Chondrocyte (in vitro differentiated cells): ENCODE measurements at regions not wholly inside any gene's neighbourhood (a gene's known extent, or its start where the extent isn't known, plus 50 kb on each side); places are given as distances from the start of the nearest gene placed in this dataset.

Source experiments
- DNase-seq: peaks from one replicate; pipeline ENCODE4 v3.0.0; 2021; ENCODE audit warnings: mixed read lengths, low spot score
- H3K27ac Mint-ChIP-seq: one replicate; pipeline ENCODE4 v1.8.0; 2021; ENCODE audit warnings: mild to moderate bottlenecking, moderate library complexity, mixed read lengths; ENCODE audit not compliant: unreplicated experiment
- H3K27me3 Mint-ChIP-seq: 2 replicates; pipeline ENCODE4 v1.8.0; 2021; ENCODE audit warnings: low read depth, mixed read lengths
- H3K36me3 Mint-ChIP-seq: 2 replicates; pipeline ENCODE4 v1.8.0; 2021; ENCODE audit warnings: low read depth, mixed read lengths
- H3K4me1 Mint-ChIP-seq: 2 replicates; pipeline ENCODE4 v1.8.0; 2021; ENCODE audit warnings: low read depth, mild to moderate bottlenecking, mixed read lengths
- H3K4me3 Mint-ChIP-seq: one replicate; pipeline ENCODE4 v1.8.0; 2021; ENCODE audit warnings: mild to moderate bottlenecking, moderate library complexity, mixed read lengths; ENCODE audit not compliant: unreplicated experiment
- H3K9me3 Mint-ChIP-seq: 2 replicates; pipeline ENCODE4 v1.8.0; 2021; ENCODE audit warnings: low read depth, mixed read lengths
- CTCF ChIP-seq: fragments of 200-600 bp; sonication (generic); IDR thresholded peaks from 2 replicates; pipeline ENCODE4 v1.5.0; 2021; ENCODE audit warnings: antibody characterized with exemption, mild to moderate bottlenecking, moderate library complexity

- Mint-ChIP-seq H3K9me3 (peaks cover 3% of the 10 kb centered on the region), H3K36me3 (no peaks in the 10 kb centered on the region), H3K27me3 (peaks cover 8% of the 10 kb centered on the region), H3K4me1 (no peaks in the 10 kb centered on the region), H3K27ac (no peak overlapping the region), H3K4me3 (no peak overlapping the region)
- no peak for DNase-seq
- TF ChIP-seq CTCF, result no peak
These were observed 175.3 kb upstream of the TMEM229A start for GRCh38 chr7:124208173-124208572.

GRCh38 chr7:124205526-124205925 lies 172.7 kb upstream of the TMEM229A start:
- H3K27ac Mint-ChIP-seq, result no peak overlapping the region
- H3K4me1 Mint-ChIP-seq, result peaks cover 8% of the 10 kb centered on the region
- TF ChIP-seq CTCF, result no peak
- no peak overlapping the region for H3K4me3 Mint-ChIP-seq
- H3K27me3 Mint-ChIP-seq, result peaks cover 5% of the 10 kb centered on the region
- no peaks in the 10 kb centered on the region for H3K9me3 Mint-ChIP-seq
- H3K36me3 Mint-ChIP-seq, result no peaks in the 10 kb centered on the region
- no peak for DNase-seq

- H3K9me3 Mint-ChIP-seq, result no peaks in the 10 kb centered on the region
- DNase-seq, result no peak
- TF ChIP-seq CTCF, result no peak
- H3K36me3 Mint-ChIP-seq, result no peaks in the 10 kb centered on the region
- H3K4me3 Mint-ChIP-seq, result no peak overlapping the region
- H3K4me1 Mint-ChIP-seq, result peaks cover 8% of the 10 kb centered on the region
- H3K27me3 Mint-ChIP-seq, result peaks cover 7% of the 10 kb centered on the region
- H3K27ac Mint-ChIP-seq, result no peak overlapping the region
These were observed 169.7 kb upstream of the TMEM229A start for GRCh38 chr7:124202546-124202945.

GRCh38 chr7:124201768-124202349 lies 169.0 kb upstream of the TMEM229A start:
- H3K4me3 Mint-ChIP-seq, result no peak overlapping the region
- TF ChIP-seq CTCF, result no peak
- H3K9me3 Mint-ChIP-seq, result no peaks in the 10 kb centered on the region
- peaks cover 8% of the 10 kb centered on the region for H3K4me1 Mint-ChIP-seq
- H3K36me3 Mint-ChIP-seq, result no peaks in the 10 kb centered on the region
- DNase-seq, result no peak
- peaks cover 7% of the 10 kb centered on the region for H3K27me3 Mint-ChIP-seq
- H3K27ac Mint-ChIP-seq, result no peak overlapping the region

DNA sequence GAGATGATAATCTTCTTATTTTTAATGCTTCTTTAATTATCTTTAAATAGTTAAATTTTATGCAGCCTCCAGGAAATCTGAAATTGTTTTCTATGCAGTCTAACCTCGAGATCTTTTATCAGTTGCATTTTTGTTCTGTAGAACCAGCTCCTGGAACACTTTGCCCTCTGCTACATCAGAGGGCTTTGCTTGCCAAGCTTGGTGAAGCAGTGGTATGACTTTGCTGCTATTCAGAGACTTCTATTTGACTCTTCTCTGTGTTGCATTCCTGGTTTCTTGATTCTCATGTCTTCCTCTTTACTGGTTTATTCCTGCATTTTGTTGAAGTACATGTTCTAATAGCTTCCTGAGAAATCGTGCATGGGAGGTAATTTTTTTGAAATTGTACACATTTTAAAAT lies 163.7 kb upstream of the TMEM229A start:
- DNase-seq, result no peak
- Mint-ChIP-seq H3K36me3 (no peaks in the 10 kb centered on the region), H3K9me3 (no peaks in the 10 kb centered on the region), H3K4me3 (no peak overlapping the region), H3K27me3 (peaks cover 3% of the 10 kb centered on the region), H3K4me1 (peaks cover under 1% of the 10 kb centered on the region), H3K27ac (no peak overlapping the region)
- TF ChIP-seq CTCF, result no peak
